H9 (cell line): ENCODE measurements at regions not wholly inside any gene's neighbourhood (a gene's known extent, or its start where the extent isn't known, plus 50 kb on each side); places are given as distances from the start of the nearest gene placed in this dataset.

Experiments
- DNase-seq: peaks from one replicate; pipeline ENCODE4 v3.0.0-alpha.2; 2017
- H2AFZ ChIP-seq: one replicate; pipeline ENCODE4 v1.6.1; 2013; ENCODE audit warnings: mild to moderate bottlenecking, low read length, control low read depth, moderate library complexity
- H2AK5ac ChIP-seq: 2 replicates; pipeline ENCODE4 v1.6.1; 2013; ENCODE audit warnings: low read length, control low read depth, mixed read lengths; ENCODE audit not compliant: insufficient read length
- H2BK120ac ChIP-seq: one replicate; pipeline ENCODE4 v1.6.1; 2013; ENCODE audit warnings: low read depth, mild to moderate bottlenecking, low read length, control low read depth, inconsistent platforms; ENCODE audit not compliant: poor library complexity, severe bottlenecking
- H2BK12ac ChIP-seq: 2 replicates; pipeline ENCODE4 v1.6.1; 2013; ENCODE audit warnings: low read length, control low read depth, mixed read lengths, low read depth; ENCODE audit not compliant: insufficient read length
- H2BK15ac ChIP-seq: 2 replicates; pipeline ENCODE4 v1.6.1; 2013; ENCODE audit warnings: low read depth, low read length, control low read depth
- H2BK20ac ChIP-seq: one replicate; pipeline ENCODE4 v1.6.1; 2013; ENCODE audit warnings: low read depth, mild to moderate bottlenecking, low read length, control low read depth, inconsistent platforms; ENCODE audit not compliant: poor library complexity, severe bottlenecking
- H2BK5ac ChIP-seq: 2 replicates; pipeline ENCODE4 v1.6.1; 2013; ENCODE audit warnings: low read length, control low read depth, mixed read lengths; ENCODE audit not compliant: insufficient read length
- H3K14ac ChIP-seq: 2 replicates; pipeline ENCODE4 v1.6.1; 2013; ENCODE audit warnings: low read length, control low read depth; ENCODE audit not compliant: insufficient read depth
- H3K18ac ChIP-seq: 2 replicates; pipeline ENCODE4 v1.6.1; 2013; ENCODE audit warnings: low read depth, mild to moderate bottlenecking, mixed read lengths, low read length, control low read depth; ENCODE audit not compliant: insufficient read length
- H3K23ac ChIP-seq: 2 replicates; pipeline ENCODE4 v1.6.1; 2013; ENCODE audit warnings: low read length, control low read depth, mixed read lengths, low read depth; ENCODE audit not compliant: insufficient read length
- H3K23me2 ChIP-seq: 2 replicates; pipeline ENCODE4 v1.6.1; 2013; ENCODE audit warnings: low read depth, mild to moderate bottlenecking, mixed read lengths, low read length, control low read depth; ENCODE audit not compliant: insufficient read length, poor library complexity, severe bottlenecking
- H3K27ac ChIP-seq: 2 replicates; pipeline ENCODE4 v1.5.1; 2013; ENCODE audit warnings: low read length, control low read depth, mixed read lengths, low read depth; ENCODE audit not compliant: insufficient read length
- H3K27me3 ChIP-seq: 2 replicates; pipeline ENCODE4 v1.6.1; 2013; ENCODE audit warnings: low read length, control low read depth, inconsistent platforms; ENCODE audit not compliant: insufficient read depth
- H3K4ac ChIP-seq: 2 replicates; pipeline ENCODE4 v1.6.1; 2013; ENCODE audit warnings: low read depth, mild to moderate bottlenecking, control low read depth, inconsistent platforms, low read length, moderate library complexity
- H3K4me1 ChIP-seq: 2 replicates; pipeline ENCODE4 v1.6.1; 2013; ENCODE audit warnings: low read length, control low read depth, inconsistent platforms; ENCODE audit not compliant: insufficient read depth
- H3K4me2 ChIP-seq: 2 replicates; pipeline ENCODE4 v1.6.1; 2013; ENCODE audit warnings: low read length, control low read depth, mixed read lengths; ENCODE audit not compliant: insufficient read length, insufficient read depth
- H3K56ac ChIP-seq: 2 replicates; pipeline ENCODE4 v1.6.1; 2013; ENCODE audit warnings: low read depth, mild to moderate bottlenecking, mixed read lengths, low read length, control low read depth; ENCODE audit not compliant: insufficient read length
- H3K79me1 ChIP-seq: 2 replicates; pipeline ENCODE4 v1.6.1; 2013; ENCODE audit warnings: low read depth, mild to moderate bottlenecking, moderate library complexity, low read length, control low read depth, inconsistent platforms; ENCODE audit not compliant: insufficient read depth, poor library complexity, severe bottlenecking
- H3K79me2 ChIP-seq: 2 replicates; pipeline ENCODE4 v1.6.1; 2013; ENCODE audit warnings: low read length, control low read depth, inconsistent platforms; ENCODE audit not compliant: insufficient read depth
- H3K9ac ChIP-seq: 2 replicates; pipeline ENCODE4 v1.6.1; 2013; ENCODE audit warnings: low read length, control low read depth, mixed read lengths; ENCODE audit not compliant: insufficient read length; ENCODE audit errors: extremely low read depth
- H3K9me3 ChIP-seq: one replicate; pipeline ENCODE4 v1.6.1; 2013; ENCODE audit warnings: low read depth, low read length, inconsistent platforms; ENCODE audit not compliant: control insufficient read depth
- H3T11ph ChIP-seq: one replicate; pipeline ENCODE4 v1.6.1; 2013; ENCODE audit warnings: mild to moderate bottlenecking, low read length, control low read depth, inconsistent platforms
- H4K20me1 ChIP-seq: one replicate; pipeline ENCODE4 v1.6.1; 2013; ENCODE audit not compliant: control insufficient read depth, insufficient read length, insufficient read depth
- H4K5ac ChIP-seq: 2 replicates; pipeline ENCODE4 v1.6.1; 2013; ENCODE audit warnings: low read depth, mild to moderate bottlenecking, mixed read lengths, low read length, control low read depth; ENCODE audit not compliant: insufficient read length
- H4K8ac ChIP-seq: replicated peaks from 2 replicates; pipeline ENCODE4 v1.6.1; 2013; ENCODE audit warnings: low read length, control low read depth, mixed read lengths, low read depth; ENCODE audit not compliant: insufficient read length
- H4K91ac ChIP-seq: 2 replicates; pipeline ENCODE4 v1.6.1; 2013; ENCODE audit warnings: low read depth, mild to moderate bottlenecking, moderate library complexity, mixed read lengths, low read length, control low read depth; ENCODE audit not compliant: insufficient read length
- H3K27ac Mint-ChIP-seq, 3 experiments: 2 replicates in 2 of 3; 3 replicates in 1 of 3; pipeline ENCODE4 v1.8.0; 2020 to 2021; ENCODE audit warnings: mixed read lengths in 3 of 3, mild to moderate bottlenecking in 1 of 3, moderate library complexity in 1 of 3
- H3K27me3 Mint-ChIP-seq: 2 replicates; pipeline ENCODE4 v1.8.0; 2021; ENCODE audit warnings: low read depth, mild to moderate bottlenecking, moderate library complexity, mixed read lengths
- H3K36me3 Mint-ChIP-seq, 3 experiments: 2 replicates in 2 of 3; 3 replicates in 1 of 3; pipeline ENCODE4 v1.8.0; 2020 to 2021; ENCODE audit warnings: low read depth in 3 of 3, mixed read lengths in 3 of 3; ENCODE audit not compliant: insufficient read depth in 1 of 3
- H3K4me1 Mint-ChIP-seq, 2 experiments: 2 replicates each; pipeline ENCODE4 v1.8.0; 2020; ENCODE audit warnings: mixed read lengths in 2 of 2
- H3K4me3 Mint-ChIP-seq, 2 experiments: 2 replicates in 1 of 2; 3 replicates in 1 of 2; pipeline ENCODE4 v1.8.0; 2020 to 2021; ENCODE audit warnings: mild to moderate bottlenecking in 2 of 2, mixed read lengths in 2 of 2, moderate library complexity in 1 of 2
- H3K9me3 Mint-ChIP-seq, 2 experiments: 2 replicates in 1 of 2; 3 replicates in 1 of 2; pipeline ENCODE4 v1.8.0; 2020; ENCODE audit warnings: mild to moderate bottlenecking in 2 of 2, mixed read lengths in 2 of 2, moderate library complexity in 1 of 2
- CTCF ChIP-seq: fragments of 200-600 bp; sonication (generic); conservative IDR thresholded peaks from 3 replicates; pipeline ENCODE4 v1.8.0; 2021; ENCODE audit warnings: antibody characterized with exemption, mild to moderate bottlenecking
- WGBS: extraction: QIAGEN DNeasy Blood & Tissue Kit; methylation state at CpG from one replicate; pipeline ENCODE4 v1.1.7; 2013; ENCODE audit warnings: missing lambda C conversion rate, low lambda C conversion rate, mixed read lengths; ENCODE audit not compliant: insufficient read length; ENCODE audit errors: extremely low coverage; 5-methylcytosine and 5-hydroxymethylcytosine counted together

GRCh38 chr4:26132858-26133257 is 188.0 kb upstream of the RBPJ start:
- Histone ChIP-seq H3K14ac (no peak overlapping the region), H2BK5ac (no peak overlapping the region), H3K79me1 (no peaks in the 10 kb centered on the region), H3K79me2 (no peaks in the 10 kb centered on the region), H3K9me3 (no peaks in the 10 kb centered on the region), H2BK15ac (no peak overlapping the region), H4K5ac (no peak overlapping the region), H3K23ac (no peak overlapping the region), H2AFZ (no peak overlapping the region), H2BK20ac (no peak overlapping the region), H2AK5ac (no peak overlapping the region), H3K4me1 (no peaks in the 10 kb centered on the region), H3K56ac (no peak overlapping the region), H4K91ac (no peak overlapping the region), H3K27ac (no peak overlapping the region), H3K4me2 (no peak overlapping the region), H2BK120ac (no peak overlapping the region), H3K9ac (no peak overlapping the region), H2BK12ac (no peak overlapping the region), H3K23me2 (no peaks in the 10 kb centered on the region), H4K20me1 (no peaks in the 10 kb centered on the region), H3K4ac (no peak overlapping the region), H3K27me3 (no peaks in the 10 kb centered on the region), H4K8ac (no peak overlapping the region), H3T11ph (no peak overlapping the region), H3K18ac (no peak overlapping the region)
- Mint-ChIP-seq H3K4me3 (no peak overlapping the region), H3K9me3 (peaks cover 0 to 2% of the 10 kb centered on the region in 2 experiments; a peak in 3 of 5 replicates), H3K27me3 (no peaks in the 10 kb centered on the region; the same call in 1 of the 2 replicates), H3K27ac (no peak overlapping the region), H3K4me1 (peaks cover 6 to 7% of the 10 kb centered on the region in 2 experiments; a peak in 2 of 4 replicates), H3K36me3 (peaks cover 0 to 3% (median 0%) of the 10 kb centered on the region in 3 experiments; a peak in 1 of 7 replicates)
- DNase-seq, result peak; percentile 57
- peak; percentile 54 for TF ChIP-seq CTCF
- no CpG with 5 or more reads among the region's 6 CpGs for WGBS
